Stimulated activated naive CD8-positive, alpha-beta T cell treated with anti-CD3 and anti-CD28 coated beads, Interleukin-15, amount 100 ng/mL, for 72 hours (primary cell): ENCODE measurements at regions not wholly inside any gene's neighbourhood (a gene's known extent, or its start where the extent isn't known, plus 50 kb on each side); places are given as distances from the start of the nearest gene placed in this dataset.
A peak's percentile ranks its signal among the peaks of the same experiment; 100 is the strongest.

Source experiments
- ATAC-seq: fragments of 150-1000 bp; cut with Tn5 transposase; 2 replicates; pipeline ENCODE4 v1.10.0; 2021; ENCODE audit warnings: mild to moderate bottlenecking, moderate library complexity
- DNase-seq, 2 donors: peaks; one replicate each; pipeline ENCODE4 v3.0.0; 2021 to 2022
- H3K27ac Mint-ChIP-seq, 2 donors: one replicate each; pipeline ENCODE4 v1.8.0; 2022; ENCODE audit warnings: mild to moderate bottlenecking in 2 of 2, mixed read lengths in 2 of 2, moderate library complexity in 2 of 2
- H3K27me3 Mint-ChIP-seq: one replicate; pipeline ENCODE4 v1.8.0; 2022; ENCODE audit warnings: mixed read lengths
- H3K4me1 Mint-ChIP-seq: one replicate; pipeline ENCODE4 v1.8.0; 2022; ENCODE audit warnings: mild to moderate bottlenecking, mixed read lengths
- H3K4me3 Mint-ChIP-seq, 2 donors: one replicate each; pipeline ENCODE4 v1.8.0; 2022; ENCODE audit warnings: mild to moderate bottlenecking in 2 of 2, mixed read lengths in 2 of 2, moderate library complexity in 1 of 2
- H3K9me3 Mint-ChIP-seq, 2 donors: one replicate each; pipeline ENCODE4 v1.8.0; 2022; ENCODE audit warnings: mixed read lengths in 2 of 2

- Mint-ChIP-seq H3K27me3 (peaks cover 22% of the 10 kb centered on the region), H3K27ac (no peak overlapping the region), H3K9me3 (no peaks in the 10 kb centered on the region), H3K4me3 (no peak overlapping the region), H3K4me1 (no peaks in the 10 kb centered on the region)
- no peak for DNase-seq
- ATAC-seq: no peak
Observed at GRCh38 chr18:78772360-78773302, 207.0 kb upstream of the SALL3 start.

GRCh38 chr18:78773303-78773755 is 206.3 kb upstream of the SALL3 start:
- H3K4me3 Mint-ChIP-seq: no peak overlapping the region
- ATAC-seq (no peak), DNase-seq (no peak)
- H3K27me3 Mint-ChIP-seq: peaks cover 22% of the 10 kb centered on the region
- no peaks in the 10 kb centered on the region for H3K4me1 Mint-ChIP-seq
- H3K9me3 Mint-ChIP-seq: no peaks in the 10 kb centered on the region
- H3K27ac Mint-ChIP-seq: no peak overlapping the region

GRCh38 chr18:78773819-78774218 is 205.8 kb upstream of the SALL3 start:
- no peak for ATAC-seq
- H3K4me1 Mint-ChIP-seq: no peaks in the 10 kb centered on the region
- H3K27me3 Mint-ChIP-seq: peaks cover 19% of the 10 kb centered on the region
- H3K4me3 Mint-ChIP-seq: no peak overlapping the region
- H3K9me3 Mint-ChIP-seq: no peaks in the 10 kb centered on the region
- H3K27ac Mint-ChIP-seq: no peak overlapping the region
- DNase-seq: no peak

GRCh38 chr18:78774741-78775141 is 204.9 kb upstream of the SALL3 start:
- ATAC-seq (no peak), DNase-seq (no peak)
- Mint-ChIP-seq H3K27me3 (peaks cover 10% of the 10 kb centered on the region), H3K4me1 (no peaks in the 10 kb centered on the region), H3K27ac (peak overlapping the region in 1 of 2 donors; percentile 60), H3K4me3 (no peak overlapping the region), H3K9me3 (no peaks in the 10 kb centered on the region)

GRCh38 chr18:78776151-78776550 is 203.5 kb upstream of the SALL3 start:
- H3K4me3 Mint-ChIP-seq: no peak overlapping the region
- H3K4me1 Mint-ChIP-seq: no peaks in the 10 kb centered on the region
- H3K27me3 Mint-ChIP-seq: peaks cover 6% of the 10 kb centered on the region
- DNase-seq: no peak
- no peaks in the 10 kb centered on the region for H3K9me3 Mint-ChIP-seq
- no peak overlapping the region for H3K27ac Mint-ChIP-seq
- no peak for ATAC-seq

GRCh38 chr18:78776706-78777285 is 202.8 kb upstream of the SALL3 start:
- ATAC-seq: no peak

GRCh38 chr18:78777992-78778391 is 201.6 kb upstream of the SALL3 start:
- no peaks in the 10 kb centered on the region for H3K9me3 Mint-ChIP-seq
- H3K27me3 Mint-ChIP-seq: no peaks in the 10 kb centered on the region
- DNase-seq (no peak), ATAC-seq (no peak)
- H3K4me3 Mint-ChIP-seq: no peak overlapping the region
- no peak overlapping the region for H3K27ac Mint-ChIP-seq
- H3K4me1 Mint-ChIP-seq: no peaks in the 10 kb centered on the region

More at GRCh38 chr18:78776706-78777285, 202.8 kb upstream of the SALL3 start:
- H3K9me3 Mint-ChIP-seq: no peaks in the 10 kb centered on the region
- H3K4me3 Mint-ChIP-seq: no peak overlapping the region
- no peak overlapping the region for H3K27ac Mint-ChIP-seq
- DNase-seq: no peak
- H3K27me3 Mint-ChIP-seq: peaks cover 4% of the 10 kb centered on the region
- no peaks in the 10 kb centered on the region for H3K4me1 Mint-ChIP-seq

GRCh38 chr18:78778651-78779050 is 201.0 kb upstream of the SALL3 start:
- Mint-ChIP-seq H3K4me3 (no peak overlapping the region), H3K27me3 (no peaks in the 10 kb centered on the region), H3K4me1 (no peaks in the 10 kb centered on the region), H3K9me3 (no peaks in the 10 kb centered on the region), H3K27ac (no peak overlapping the region)
- DNase-seq: no peak
- no peak for ATAC-seq

- ATAC-seq: no peak
- no peak overlapping the region for H3K27ac Mint-ChIP-seq
- no peak overlapping the region for H3K4me3 Mint-ChIP-seq
- no peaks in the 10 kb centered on the region for H3K9me3 Mint-ChIP-seq
- H3K4me1 Mint-ChIP-seq: no peaks in the 10 kb centered on the region
- no peaks in the 10 kb centered on the region for H3K27me3 Mint-ChIP-seq
- DNase-seq: no peak
Observed at GRCh38 chr18:78779996-78780718, 199.5 kb upstream of the SALL3 start.

GRCh38 chr18:78780719-78781600 is 198.7 kb upstream of the SALL3 start:
- ATAC-seq (no peak), DNase-seq (no peak)
- Mint-ChIP-seq H3K27me3 (no peaks in the 10 kb centered on the region), H3K4me1 (no peaks in the 10 kb centered on the region), H3K27ac (no peak overlapping the region), H3K9me3 (no peaks in the 10 kb centered on the region), H3K4me3 (no peak overlapping the region)

GRCh38 chr18:78781601-78781960 is 198.0 kb upstream of the SALL3 start:
- Mint-ChIP-seq H3K27me3 (no peaks in the 10 kb centered on the region), H3K9me3 (no peaks in the 10 kb centered on the region), H3K27ac (no peak overlapping the region), H3K4me1 (no peaks in the 10 kb centered on the region), H3K4me3 (no peak overlapping the region)
- no peak for ATAC-seq
- DNase-seq: no peak

GRCh38 chr18:78782951-78783563 is 196.6 kb upstream of the SALL3 start:
- no peaks in the 10 kb centered on the region for H3K4me1 Mint-ChIP-seq
- no peaks in the 10 kb centered on the region for H3K27me3 Mint-ChIP-seq
- H3K27ac Mint-ChIP-seq: no peak overlapping the region
- DNase-seq (no peak), ATAC-seq (peak; percentile 43)
- H3K9me3 Mint-ChIP-seq: no peaks in the 10 kb centered on the region
- H3K4me3 Mint-ChIP-seq: no peak overlapping the region

GRCh38 chr18:78783564-78783960 is 196.1 kb upstream of the SALL3 start:
- ATAC-seq: no peak
- no peak for DNase-seq
- Mint-ChIP-seq H3K9me3 (no peaks in the 10 kb centered on the region), H3K27ac (no peak overlapping the region), H3K4me3 (no peak overlapping the region), H3K27me3 (no peaks in the 10 kb centered on the region), H3K4me1 (no peaks in the 10 kb centered on the region)

GRCh38 chr18:78784861-78785260 is 194.8 kb upstream of the SALL3 start:
- Mint-ChIP-seq H3K4me3 (no peak overlapping the region), H3K27ac (no peak overlapping the region), H3K27me3 (no peaks in the 10 kb centered on the region), H3K4me1 (no peaks in the 10 kb centered on the region), H3K9me3 (no peaks in the 10 kb centered on the region)
- ATAC-seq (no peak), DNase-seq (no peak)

GRCh38 chr18:78785706-78786105 is 193.9 kb upstream of the SALL3 start:
- no peak for ATAC-seq
- DNase-seq: no peak
- Mint-ChIP-seq H3K27ac (no peak overlapping the region), H3K4me3 (no peak overlapping the region), H3K9me3 (no peaks in the 10 kb centered on the region), H3K4me1 (no peaks in the 10 kb centered on the region), H3K27me3 (peaks cover 1% of the 10 kb centered on the region)
